GM21825 (cell line): ENCODE measurements at regions not wholly inside any gene's neighbourhood (a gene's known extent, or its start where the extent isn't known, plus 50 kb on each side); places are given as distances from the start of the nearest gene placed in this dataset.

Source experiments
- ATAC-seq: cut with Tn5 transposase; IDR thresholded peaks from one replicate; pipeline ENCODE4 v1.9.1; 2021; ENCODE audit warnings: mild to moderate bottlenecking, moderate library complexity; ENCODE audit not compliant: unreplicated experiment

- ATAC-seq: no peak
These were observed 161.5 kb upstream of the NT5C1B start for GRCh38 chr2:18750672-18751554.

GRCh38 chr2:18749912-18750526, 160.7 kb upstream of the NT5C1B start:
- ATAC-seq: no peak

GRCh38 chr2:18745431-18746272, 156.3 kb upstream of the NT5C1B start:
- ATAC-seq: no peak

GRCh38 chr2:18741895-18742732, 152.7 kb upstream of the NT5C1B start:
- ATAC-seq: no peak

- no peak for ATAC-seq
These were observed 151.8 kb upstream of the NT5C1B start for GRCh38 chr2:18741191-18741590.

- ATAC-seq: no peak
These were observed 151.1 kb upstream of the NT5C1B start for GRCh38 chr2:18740474-18740881.

- ATAC-seq: no peak
These were observed 142.3 kb upstream of the NT5C1B start for GRCh38 chr2:18731666-18732065.

GRCh38 chr2:18724371-18725145, 135.2 kb upstream of the NT5C1B start:
- ATAC-seq: no peak

- ATAC-seq: no peak
These were observed 133.8 kb upstream of the NT5C1B start for GRCh38 chr2:18723219-18723618.

GRCh38 chr2:18722101-18722500, 132.7 kb upstream of the NT5C1B start:
- ATAC-seq: no peak

- ATAC-seq: no peak
These were observed 131.9 kb upstream of the NT5C1B start for GRCh38 chr2:18721038-18721922.

- ATAC-seq: no peak
These were observed 130.8 kb upstream of the NT5C1B start for GRCh38 chr2:18719978-18720775.

GRCh38 chr2:18708203-18708715, 118.9 kb upstream of the NT5C1B start:
- no peak for ATAC-seq

- no peak for ATAC-seq
These were observed 116.6 kb upstream of the NT5C1B start for GRCh38 chr2:18706001-18706400.

GRCh38 chr2:18704276-18704675, 114.9 kb upstream of the NT5C1B start:
- ATAC-seq: no peak

- ATAC-seq: no peak
These were observed 114.2 kb upstream of the NT5C1B start for GRCh38 chr2:18703555-18703954.

- no peak for ATAC-seq
These were observed 112.6 kb upstream of the NT5C1B start for GRCh38 chr2:18701981-18702380.

- no peak for ATAC-seq
These were observed 112.2 kb upstream of the NT5C1B start for GRCh38 chr2:18701546-18701945.
